Testis (tissue), 2 donors: ENCODE measurements at regions not wholly inside any gene's neighbourhood (a gene's known extent, or its start where the extent isn't known, plus 50 kb on each side); places are given as distances from the start of the nearest gene placed in this dataset.

Experiments used
- DNase-seq: peaks from one replicate; pipeline ENCODE4 v3.0.0-alpha.2; 2019
- H3K27ac ChIP-seq, 2 donors: fragments of 200-600 bp; sonication (generic); one replicate each; pipeline ENCODE4 v1.5.1; 2019
- H3K27me3 ChIP-seq: fragments of 200-600 bp; sonication (generic); one replicate; pipeline ENCODE4 v1.5.1; 2019
- H3K36me3 ChIP-seq: fragments of 200-600 bp; sonication (generic); one replicate; pipeline ENCODE4 v1.5.1; 2017; ENCODE audit warnings: low read depth; ENCODE audit errors: missing control alignments
- H3K4me1 ChIP-seq: fragments of 200-600 bp; sonication (generic); one replicate; pipeline ENCODE4 v1.5.1; 2019
- H3K4me3 ChIP-seq, 2 donors: fragments of 200-600 bp; sonication (generic); one replicate each; pipeline ENCODE4 v1.5.1; 2017 to 2019
- H3K9me3 ChIP-seq: fragments of 200-600 bp; sonication (generic); one replicate; pipeline ENCODE4 v1.5.1; 2017
- POLR2A ChIP-seq: fragments of 450-650 bp; IDR thresholded peaks from one replicate; pipeline ENCODE4 v1.6.1; 2017; ENCODE audit warnings: antibody characterized with exemption, mild to moderate bottlenecking, moderate library complexity
- WGBS, 2 donors: methylation state at CpG; one replicate each; pipeline ENCODE4 v1.1.5; 2018; 5-methylcytosine and 5-hydroxymethylcytosine counted together
- intact Hi-C: fragments of 100-400 bp; cut with DNase I; formaldehyde crosslinking; loops from one replicate; pipeline ENCODE4 v1.15.1; 2023; ENCODE audit warnings: low total_unique reads
- TF ChIP-seq, protein P1 (sequence below), 3 experiments: fragments of 450-650 bp in 2 of 3; fragments of 200-600 bp in 1 of 3; sonication (generic) in 1 of 3; IDR thresholded peaks; one replicate each; pipeline ENCODE4 v1.5.1; 2016 to 2019; ENCODE audit warnings: antibody characterized with exemption in 3 of 3, mild to moderate bottlenecking in 2 of 3, moderate library complexity in 1 of 3

DNA sequence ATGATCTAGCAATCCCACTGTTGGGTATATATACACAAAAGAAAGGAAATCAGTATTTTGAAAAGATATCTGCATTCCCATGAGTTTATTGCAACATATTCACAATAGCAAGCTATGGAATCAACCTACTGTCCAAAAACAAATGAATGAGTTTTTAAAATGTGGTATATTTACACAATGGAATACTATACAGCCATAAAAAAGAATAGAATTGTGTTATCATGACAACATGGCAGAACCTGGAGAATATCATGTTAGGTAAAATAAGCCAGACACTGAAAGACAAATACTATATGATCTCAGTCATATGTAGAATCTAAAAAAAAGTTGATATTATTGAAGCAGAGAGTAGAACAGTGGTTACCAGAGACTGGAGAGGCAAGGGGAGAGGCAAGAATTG, 732.6 kb downstream of the MCTP2 start:
- Histone ChIP-seq H3K4me3 (no peak overlapping the region), H3K27me3 (no peaks in the 10 kb centered on the region), H3K27ac (no peak overlapping the region), H3K9me3 (no peaks in the 10 kb centered on the region), H3K4me1 (no peaks in the 10 kb centered on the region), H3K36me3 (no peaks in the 10 kb centered on the region)
- DNase-seq, result no peak
- no peak for TF ChIP-seq POLR2A
- TF ChIP-seq, protein P1, sequence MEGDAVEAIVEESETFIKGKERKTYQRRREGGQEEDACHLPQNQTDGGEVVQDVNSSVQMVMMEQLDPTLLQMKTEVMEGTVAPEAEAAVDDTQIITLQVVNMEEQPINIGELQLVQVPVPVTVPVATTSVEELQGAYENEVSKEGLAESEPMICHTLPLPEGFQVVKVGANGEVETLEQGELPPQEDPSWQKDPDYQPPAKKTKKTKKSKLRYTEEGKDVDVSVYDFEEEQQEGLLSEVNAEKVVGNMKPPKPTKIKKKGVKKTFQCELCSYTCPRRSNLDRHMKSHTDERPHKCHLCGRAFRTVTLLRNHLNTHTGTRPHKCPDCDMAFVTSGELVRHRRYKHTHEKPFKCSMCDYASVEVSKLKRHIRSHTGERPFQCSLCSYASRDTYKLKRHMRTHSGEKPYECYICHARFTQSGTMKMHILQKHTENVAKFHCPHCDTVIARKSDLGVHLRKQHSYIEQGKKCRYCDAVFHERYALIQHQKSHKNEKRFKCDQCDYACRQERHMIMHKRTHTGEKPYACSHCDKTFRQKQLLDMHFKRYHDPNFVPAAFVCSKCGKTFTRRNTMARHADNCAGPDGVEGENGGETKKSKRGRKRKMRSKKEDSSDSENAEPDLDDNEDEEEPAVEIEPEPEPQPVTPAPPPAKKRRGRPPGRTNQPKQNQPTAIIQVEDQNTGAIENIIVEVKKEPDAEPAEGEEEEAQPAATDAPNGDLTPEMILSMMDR (IDR thresholded peaks at IDR 0.05), result no peak
- intact Hi-C loops, result no loop called here

DNA sequence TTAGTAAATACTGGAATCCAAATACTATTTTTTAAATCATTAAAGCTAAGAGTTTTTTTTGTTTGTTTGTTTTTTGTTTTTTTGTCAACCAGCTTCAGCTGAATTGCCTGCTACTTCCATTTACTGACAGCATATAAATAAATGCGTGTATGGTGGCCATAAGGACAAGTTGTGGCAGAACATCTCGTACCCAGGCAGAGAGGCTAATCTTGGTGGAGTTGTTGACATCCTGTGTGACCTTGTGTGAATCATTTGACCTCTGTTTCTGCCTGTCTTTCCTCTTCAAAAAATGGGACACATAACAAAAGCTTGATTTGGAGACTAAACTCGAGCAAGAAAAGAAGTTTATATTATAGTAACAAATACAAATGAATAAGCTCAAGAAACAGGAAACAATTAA, 734.2 kb downstream of the MCTP2 start:
- no peaks in the 10 kb centered on the region for H3K36me3 ChIP-seq
- H3K27me3 ChIP-seq, result no peaks in the 10 kb centered on the region
- 47 to 52% methylated on average over 3 of the region's 3 CpGs for WGBS, 2 donors
- TF ChIP-seq POLR2A, result no peak
- TF ChIP-seq, protein P1 (IDR thresholded peaks at IDR 0.05), result no peak
- DNase-seq, result no peak
- H3K9me3 ChIP-seq, result no peaks in the 10 kb centered on the region
- no peak overlapping the region for H3K27ac ChIP-seq
- intact Hi-C loops, result no loop called here
- no peaks in the 10 kb centered on the region for H3K4me1 ChIP-seq
- no peak overlapping the region for H3K4me3 ChIP-seq

DNA sequence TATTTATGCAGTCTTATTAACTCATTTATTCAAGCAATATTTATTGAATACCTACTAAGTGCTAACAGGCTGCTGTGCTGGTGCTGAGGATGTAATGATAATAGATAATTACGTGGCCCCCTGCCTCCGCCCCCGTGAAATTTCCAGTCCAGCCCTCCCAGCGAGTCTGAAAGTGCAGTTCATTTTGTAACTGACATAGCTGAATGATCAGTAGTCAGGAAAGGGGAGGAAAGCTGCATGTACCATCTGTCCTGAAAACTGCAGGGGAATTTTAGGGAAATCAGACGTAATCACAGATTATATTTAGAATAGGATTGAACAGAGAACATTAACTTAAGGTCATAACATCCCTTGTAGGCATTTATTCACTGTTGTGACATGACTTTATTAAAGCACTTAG, 736.8 kb downstream of the MCTP2 start:
- Histone ChIP-seq H3K4me1 (no peaks in the 10 kb centered on the region), H3K27ac (no peak overlapping the region), H3K9me3 (no peaks in the 10 kb centered on the region), H3K36me3 (no peaks in the 10 kb centered on the region), H3K4me3 (no peak overlapping the region), H3K27me3 (no peaks in the 10 kb centered on the region)
- no peak for DNase-seq
- intact Hi-C loops, result no loop called here
- TF ChIP-seq POLR2A, result no peak
- TF ChIP-seq, protein P1 (IDR thresholded peaks at IDR 0.05), result no peak
- 59 to 67% methylated on average over 5 of the region's 5 CpGs for WGBS, 2 donors

DNA sequence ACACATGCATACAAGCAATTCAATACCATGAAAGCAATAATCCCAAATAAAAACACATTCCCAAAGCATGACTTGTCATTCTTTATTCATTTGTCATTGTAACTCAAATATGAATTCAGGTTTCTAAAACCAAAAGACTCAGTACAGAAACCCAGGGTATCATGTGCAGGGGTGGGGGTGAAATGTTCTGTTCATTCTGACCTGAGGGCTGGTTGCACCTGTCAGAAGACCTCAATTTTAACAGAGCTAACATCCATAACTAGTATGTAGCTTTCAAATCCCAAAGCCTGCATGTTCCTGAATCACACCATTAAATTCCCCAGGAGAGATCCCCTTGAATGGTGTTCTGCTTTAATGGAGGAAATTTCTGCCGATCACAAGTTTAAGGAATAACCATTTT, 738.7 kb downstream of the MCTP2 start:
- H3K4me1 ChIP-seq, result no peaks in the 10 kb centered on the region
- H3K9me3 ChIP-seq, result no peaks in the 10 kb centered on the region
- H3K4me3 ChIP-seq, result no peak overlapping the region
- H3K36me3 ChIP-seq, result no peaks in the 10 kb centered on the region
- 55 to 96% methylated on average over 1 of the region's 1 CpG for WGBS, 2 donors
- no peak overlapping the region for H3K27ac ChIP-seq
- DNase-seq, result no peak
- no peaks in the 10 kb centered on the region for H3K27me3 ChIP-seq
- no peak for TF ChIP-seq POLR2A
- TF ChIP-seq, protein P1 (IDR thresholded peaks at IDR 0.05), result no peak
- intact Hi-C loops, result no loop called here

DNA sequence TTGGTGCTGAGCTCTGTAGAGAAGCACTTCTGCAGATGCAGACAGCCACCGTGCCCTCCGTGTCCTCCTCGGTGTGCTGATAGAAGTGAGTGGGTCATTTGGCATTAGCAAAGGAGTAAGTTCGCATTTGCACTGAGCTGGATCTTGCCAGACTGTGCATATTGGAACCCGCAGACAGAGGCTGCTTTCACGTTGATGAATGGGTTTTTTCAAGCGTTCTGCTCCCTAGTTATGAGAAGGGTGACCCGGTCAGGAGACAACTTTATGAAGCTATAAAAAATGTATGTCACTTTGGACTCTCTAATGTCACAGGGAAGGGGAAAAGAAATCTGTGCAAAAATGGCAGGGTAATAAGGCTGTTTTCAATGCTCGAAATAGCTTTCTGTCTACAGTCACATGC, 739.4 kb downstream of the MCTP2 start:
- WGBS, 2 donors, result 74 to 82% methylated on average over 9 of the region's 9 CpGs
- no peak for DNase-seq
- no peaks in the 10 kb centered on the region for H3K9me3 ChIP-seq
- H3K4me3 ChIP-seq, result no peak overlapping the region
- H3K27ac ChIP-seq, result no peak overlapping the region
- no peaks in the 10 kb centered on the region for H3K27me3 ChIP-seq
- TF ChIP-seq, protein P1 (IDR thresholded peaks at IDR 0.05), result no peak
- TF ChIP-seq POLR2A, result no peak
- H3K4me1 ChIP-seq, result no peaks in the 10 kb centered on the region
- no peaks in the 10 kb centered on the region for H3K36me3 ChIP-seq
- intact Hi-C loops, result no loop called here
